GF-D8 (cell line): ENCODE measurements at regions not wholly inside any gene's neighbourhood (a gene's known extent, or its start where the extent isn't known, plus 50 kb on each side); places are given as distances from the start of the nearest gene placed in this dataset.

Experiments
- DNase-seq: peaks from one replicate; lab custom pipeline; 2025; lab: John Stamatoyannopoulos, UW

DNA sequence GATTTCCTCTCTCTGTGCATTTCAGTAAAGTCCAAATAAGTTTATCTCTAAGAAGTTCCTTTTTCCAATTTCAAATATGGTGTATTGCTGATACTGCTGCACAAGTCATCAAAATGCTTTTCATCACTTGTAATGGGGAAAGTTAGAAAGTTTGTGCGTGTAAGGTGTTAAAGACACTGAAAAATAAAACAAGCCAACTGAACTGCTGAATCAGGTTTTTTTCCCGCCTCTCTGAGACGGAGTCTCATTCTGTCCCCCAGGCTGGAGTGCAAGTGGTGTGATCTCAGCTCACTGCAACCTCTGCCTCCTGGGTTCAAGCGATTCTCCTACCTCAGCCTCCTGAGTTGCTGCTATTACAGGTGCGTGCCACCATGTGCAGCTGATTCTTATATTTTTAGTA, 400.9 kb downstream of the LRRC70 start:
- DNase-seq: no peak

DNA sequence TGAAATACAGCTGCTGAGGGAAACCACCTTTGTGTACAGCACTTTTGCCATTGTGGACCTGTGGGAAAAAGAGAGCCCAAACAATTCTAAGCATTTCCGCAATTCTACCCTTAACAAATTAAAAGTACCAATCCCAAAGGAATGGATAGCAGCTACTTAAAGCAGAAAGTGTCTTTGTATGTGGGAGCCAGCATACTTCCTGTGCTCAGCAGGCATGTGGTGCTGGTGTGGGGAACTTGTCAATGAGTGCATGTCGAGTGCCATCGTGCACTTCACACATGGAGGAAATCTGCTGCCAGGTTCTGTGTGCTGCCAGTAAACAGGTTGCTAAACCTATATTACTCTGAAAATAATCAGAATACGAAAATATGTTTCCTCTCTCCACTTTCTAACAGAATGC, 399.0 kb downstream of the LRRC70 start:
- DNase-seq: no peak

DNA sequence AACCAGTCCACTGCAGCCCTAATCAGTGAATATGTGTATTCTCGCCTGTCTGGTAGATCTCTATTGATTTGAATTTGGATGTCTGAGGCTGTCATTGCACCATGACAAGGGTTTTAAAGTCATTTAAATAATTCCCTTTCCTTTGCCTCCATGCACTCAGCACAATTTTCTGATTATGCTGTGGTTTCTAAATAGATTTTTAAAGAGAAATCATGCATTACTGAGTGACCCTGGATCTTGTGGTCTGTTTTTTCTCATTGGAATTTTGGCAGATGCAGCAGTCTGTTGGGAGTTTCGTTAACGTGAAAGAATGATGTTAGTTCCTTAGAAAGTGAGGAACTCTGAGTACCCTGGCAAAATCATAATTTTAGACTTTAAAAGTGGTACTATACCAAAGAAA, 396.0 kb downstream of the LRRC70 start:
- DNase-seq: no peak

DNA sequence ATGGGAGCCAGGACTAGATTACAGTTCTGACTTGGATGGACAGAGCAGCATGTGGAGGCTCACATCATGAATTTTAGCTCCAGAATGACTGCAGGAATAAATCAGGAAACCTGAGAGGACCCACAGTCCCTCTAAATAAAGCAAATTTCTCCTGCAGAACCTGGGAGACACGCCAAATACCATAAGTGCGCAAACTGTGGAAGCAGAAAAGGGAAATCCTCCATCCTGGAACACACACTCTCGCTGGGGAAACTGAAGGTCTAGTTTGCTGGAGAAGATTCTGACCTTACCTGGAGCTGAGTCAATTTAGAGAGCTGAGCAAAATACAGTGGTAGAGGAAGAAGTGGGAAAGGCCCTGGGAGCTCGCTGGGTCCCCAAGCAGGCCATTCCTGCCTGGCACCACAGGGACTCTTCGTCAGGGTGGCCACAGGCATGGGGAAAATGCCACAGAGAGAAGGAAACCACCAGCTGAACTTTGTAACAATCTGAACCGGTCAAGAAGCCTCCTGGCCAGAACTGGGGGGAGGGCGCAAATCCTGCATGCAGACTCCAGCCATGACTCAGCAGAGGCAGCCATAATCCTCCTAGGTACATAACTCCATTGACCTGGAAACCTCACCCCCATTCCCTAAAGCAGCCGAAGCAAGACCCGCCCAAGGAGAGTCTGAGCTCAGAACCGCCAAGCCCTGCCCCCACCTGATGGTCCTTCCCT, 390.9 kb downstream of the LRRC70 start:
- DNase-seq: no peak

DNA sequence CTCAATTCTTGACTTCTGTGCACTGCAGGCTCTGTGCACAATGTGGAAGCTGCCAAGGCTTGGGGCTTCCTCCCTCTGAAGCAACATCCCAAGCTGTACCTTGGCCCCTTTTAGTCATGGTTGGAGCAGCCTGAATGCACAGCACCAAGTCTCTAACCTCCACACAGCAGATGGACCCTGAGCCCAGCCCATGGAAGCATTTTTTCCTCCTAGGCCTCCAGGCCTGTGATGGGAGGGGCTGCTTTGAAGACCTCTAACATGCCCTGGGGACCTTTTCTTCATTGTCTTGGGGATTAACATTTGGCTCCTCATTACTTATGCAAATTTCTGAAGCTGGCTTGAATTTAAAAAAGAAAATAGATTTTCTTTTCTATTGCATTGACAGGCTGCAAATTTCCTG, 385.8 kb downstream of the LRRC70 start:
- DNase-seq: no peak

DNA sequence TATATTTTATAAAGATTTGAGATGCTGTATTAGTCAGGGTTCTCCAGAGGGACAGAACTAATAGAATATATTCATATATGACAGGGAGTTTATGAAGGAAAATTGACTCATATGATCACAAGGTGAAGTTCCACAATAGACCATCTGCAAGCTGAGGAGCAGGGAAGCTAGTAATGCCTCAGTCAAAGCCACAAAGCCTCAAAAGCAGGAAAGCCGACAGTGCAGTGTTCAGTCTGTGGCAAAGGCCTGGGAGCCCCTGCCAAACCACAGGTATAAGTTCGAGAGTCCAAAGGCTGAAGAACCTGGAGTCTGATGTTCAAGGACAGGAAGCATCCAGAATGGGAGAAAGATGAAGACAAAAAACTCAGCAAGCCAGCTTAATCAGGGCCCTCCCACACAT, 382.2 kb downstream of the LRRC70 start:
- DNase-seq: no peak

DNA sequence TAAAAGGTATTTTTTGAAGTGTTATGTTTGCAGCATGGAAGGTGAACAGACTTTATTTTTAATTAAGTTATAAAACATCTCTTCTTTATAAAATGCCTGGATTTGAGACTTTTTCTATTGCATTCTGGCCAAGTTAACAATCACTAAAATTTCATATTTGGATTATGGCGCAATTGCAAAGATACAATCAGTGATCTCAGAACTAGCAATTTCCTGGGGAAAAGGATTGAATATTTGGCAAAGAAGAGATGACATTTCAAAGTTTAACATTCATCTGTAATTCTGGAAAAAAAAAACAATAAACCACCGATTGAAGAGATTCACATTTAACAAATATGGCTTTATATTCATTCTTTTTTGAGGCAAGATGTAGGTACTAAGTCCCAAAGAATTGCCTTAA, 378.0 kb downstream of the LRRC70 start:
- no peak for DNase-seq

DNA sequence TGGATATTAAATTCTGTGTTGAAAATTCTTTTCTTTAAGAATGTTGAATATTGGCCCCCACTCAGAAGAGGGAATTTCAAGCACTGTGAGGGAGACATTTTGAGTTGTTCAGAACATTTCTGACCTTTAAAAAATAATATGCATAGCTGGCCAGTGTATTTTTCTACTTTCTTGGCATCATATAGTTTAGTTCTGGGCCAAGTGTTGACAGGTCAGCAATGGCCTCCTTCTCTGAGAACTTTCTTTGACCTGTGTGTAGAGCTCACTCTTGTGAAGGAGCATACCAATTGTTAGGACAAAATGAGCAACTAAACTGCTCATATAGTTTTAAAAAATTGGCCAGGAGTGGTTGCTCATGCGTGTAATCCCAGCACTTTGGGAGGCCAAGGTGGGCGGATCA, 376.0 kb downstream of the LRRC70 start:
- DNase-seq: no peak

DNA sequence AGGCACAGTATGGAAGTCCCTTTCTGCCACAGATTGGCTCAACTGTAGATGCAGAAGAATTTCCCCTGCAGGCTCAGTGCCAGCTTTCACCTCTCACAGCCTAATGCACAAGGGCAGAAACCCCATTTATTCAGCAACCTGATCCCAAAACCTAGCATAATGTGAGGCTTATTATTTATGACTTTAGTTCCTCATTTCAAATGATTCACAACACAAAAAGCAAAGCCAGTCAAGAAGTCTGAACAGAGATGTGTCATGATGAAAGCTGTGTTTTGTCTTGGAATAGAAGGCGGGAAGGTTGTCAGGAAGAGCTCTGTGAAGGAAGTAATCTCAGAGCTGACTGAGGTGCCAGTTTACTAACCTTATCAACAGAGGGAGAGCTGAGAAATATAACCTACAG, 369.7 kb downstream of the LRRC70 start:
- no peak for DNase-seq

DNA sequence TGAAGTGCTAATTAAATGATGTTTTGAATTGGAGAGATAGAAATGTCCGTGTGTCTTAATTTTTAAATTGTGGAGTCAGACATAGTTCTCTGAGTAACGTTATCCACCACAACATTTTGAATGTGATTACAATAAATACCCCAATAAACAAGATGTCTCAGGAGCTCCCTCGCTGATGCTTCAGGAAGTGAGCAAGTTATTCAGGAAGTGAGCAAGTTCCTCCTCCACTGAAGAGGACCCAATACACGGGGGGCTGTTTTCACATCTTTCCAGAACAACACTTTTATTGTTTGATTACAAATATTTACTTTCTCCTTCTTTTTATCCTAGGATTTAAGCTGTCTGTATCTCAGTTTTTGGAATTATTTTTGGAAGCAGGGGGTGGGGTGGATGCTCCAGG, 363.8 kb downstream of the LRRC70 start:
- no peak for DNase-seq

DNA sequence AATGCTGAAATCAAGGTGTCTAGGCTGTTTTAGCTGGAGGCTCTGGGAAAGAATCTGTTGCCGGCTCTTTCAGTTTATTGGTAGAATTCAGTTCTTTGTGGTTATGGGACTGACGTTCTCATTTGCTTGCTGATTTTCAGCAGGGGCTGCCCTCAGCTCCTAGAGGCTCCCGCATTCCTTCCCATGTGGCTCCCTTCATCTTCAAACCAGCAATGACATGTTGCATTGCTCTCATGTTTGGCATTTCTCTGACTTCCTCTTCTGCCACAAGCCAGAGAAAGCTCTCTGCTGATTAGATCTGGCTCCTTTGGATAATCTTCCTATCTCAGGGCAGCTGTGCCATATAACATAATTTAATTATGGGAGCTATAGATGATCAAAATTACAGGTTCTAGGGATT, 360.3 kb downstream of the LRRC70 start:
- no peak for DNase-seq

DNA sequence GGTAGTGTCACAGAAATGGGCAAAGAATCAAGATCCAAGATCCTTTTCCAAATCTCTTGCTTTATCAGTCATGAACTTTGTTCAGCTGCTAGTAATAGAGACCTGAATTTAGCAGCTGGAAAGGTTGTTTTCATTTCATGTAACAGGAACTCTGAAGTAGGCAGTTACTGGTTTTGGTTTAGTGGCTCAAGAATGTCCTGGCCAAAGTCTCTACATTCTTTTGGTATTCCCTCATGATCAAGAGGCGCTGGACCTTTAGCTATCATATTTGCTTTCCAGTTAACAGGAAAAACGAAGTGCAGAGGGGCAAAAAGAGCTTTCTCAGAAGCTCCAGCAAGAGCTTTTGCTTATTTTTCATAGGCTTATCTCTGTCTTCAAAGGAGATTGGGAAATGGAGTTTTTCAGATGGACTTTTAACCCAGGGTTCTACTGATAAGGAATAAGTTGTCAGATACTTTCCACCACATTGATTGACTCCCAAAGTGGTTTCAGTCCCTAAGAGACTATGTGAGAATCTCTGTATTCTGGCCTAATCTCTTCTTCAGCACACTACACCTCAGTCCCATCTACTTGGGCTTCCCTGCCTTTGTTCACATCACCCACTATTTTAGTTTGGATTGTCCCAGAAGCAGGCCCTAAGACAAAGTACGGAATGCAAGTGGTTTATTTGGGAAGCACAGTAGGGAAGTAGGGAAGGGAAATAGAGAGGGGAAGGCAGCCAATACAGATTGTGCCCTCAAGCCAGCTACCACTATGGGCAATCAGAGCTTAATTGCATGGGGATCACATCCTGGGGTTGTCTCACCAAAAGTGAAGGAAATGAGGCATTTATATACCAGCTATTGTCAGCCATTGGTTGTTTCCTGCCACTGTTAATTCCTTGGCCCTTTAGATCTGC, 359.3 kb downstream of the LRRC70 start:
- DNase-seq: no peak

DNA sequence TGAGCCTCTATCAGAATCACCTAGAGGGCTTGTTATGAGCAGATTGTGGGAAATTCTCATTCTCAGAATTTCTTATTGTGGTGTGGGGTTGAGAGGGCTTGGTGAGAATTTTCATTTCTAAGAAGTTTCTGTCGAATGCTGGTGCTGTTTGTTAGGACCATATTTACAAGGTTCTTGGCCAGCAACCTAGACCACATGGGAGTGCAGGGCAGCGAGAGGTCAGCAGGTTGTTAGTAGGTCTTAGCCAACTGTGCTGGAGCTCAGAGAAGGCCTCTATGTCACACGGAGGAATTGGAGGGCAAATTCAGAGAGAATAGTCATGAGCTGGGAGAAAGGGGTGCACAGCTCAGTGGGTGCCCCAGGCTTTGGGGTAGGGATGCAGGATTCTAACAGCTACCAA, 357.0 kb downstream of the LRRC70 start:
- DNase-seq: no peak

DNA sequence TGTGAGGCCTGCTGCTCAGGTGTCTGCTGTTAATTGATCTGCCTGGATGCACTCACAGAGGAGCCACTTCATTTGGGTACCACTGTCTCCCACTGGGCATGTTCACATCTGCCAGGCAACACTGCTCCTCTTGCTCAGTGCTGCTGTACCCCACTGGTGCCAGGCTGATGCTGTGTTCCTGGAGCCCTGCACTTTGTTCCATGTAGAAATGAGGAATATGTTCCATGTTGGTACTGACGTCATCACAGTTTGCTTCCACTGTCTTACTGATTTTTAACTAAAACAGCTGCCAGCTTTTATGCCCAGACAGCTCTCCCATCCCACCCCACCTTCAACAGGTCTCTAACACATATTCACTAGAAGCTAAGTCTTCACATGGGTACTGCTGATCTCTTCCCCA, 355.7 kb downstream of the LRRC70 start:
- DNase-seq: no peak

DNA sequence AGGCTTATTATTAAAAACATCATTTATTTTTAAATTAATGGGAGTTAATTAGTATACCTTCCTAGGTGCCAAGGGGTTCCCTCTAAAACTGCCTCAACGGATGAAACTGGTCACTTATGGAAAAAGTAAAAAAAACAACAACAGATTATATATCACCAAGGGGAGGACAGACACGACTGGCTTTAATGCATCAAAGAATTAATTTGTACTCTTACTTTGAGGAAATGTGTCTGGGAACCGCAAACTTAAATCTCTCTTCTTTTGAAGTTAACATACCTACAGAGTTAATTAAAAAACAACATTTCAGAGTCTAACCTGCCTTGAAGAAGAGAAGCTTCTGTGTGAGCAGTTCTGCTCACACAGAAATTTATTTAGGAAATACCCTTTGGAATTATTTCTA, 354.6 kb downstream of the LRRC70 start:
- no peak for DNase-seq

DNA sequence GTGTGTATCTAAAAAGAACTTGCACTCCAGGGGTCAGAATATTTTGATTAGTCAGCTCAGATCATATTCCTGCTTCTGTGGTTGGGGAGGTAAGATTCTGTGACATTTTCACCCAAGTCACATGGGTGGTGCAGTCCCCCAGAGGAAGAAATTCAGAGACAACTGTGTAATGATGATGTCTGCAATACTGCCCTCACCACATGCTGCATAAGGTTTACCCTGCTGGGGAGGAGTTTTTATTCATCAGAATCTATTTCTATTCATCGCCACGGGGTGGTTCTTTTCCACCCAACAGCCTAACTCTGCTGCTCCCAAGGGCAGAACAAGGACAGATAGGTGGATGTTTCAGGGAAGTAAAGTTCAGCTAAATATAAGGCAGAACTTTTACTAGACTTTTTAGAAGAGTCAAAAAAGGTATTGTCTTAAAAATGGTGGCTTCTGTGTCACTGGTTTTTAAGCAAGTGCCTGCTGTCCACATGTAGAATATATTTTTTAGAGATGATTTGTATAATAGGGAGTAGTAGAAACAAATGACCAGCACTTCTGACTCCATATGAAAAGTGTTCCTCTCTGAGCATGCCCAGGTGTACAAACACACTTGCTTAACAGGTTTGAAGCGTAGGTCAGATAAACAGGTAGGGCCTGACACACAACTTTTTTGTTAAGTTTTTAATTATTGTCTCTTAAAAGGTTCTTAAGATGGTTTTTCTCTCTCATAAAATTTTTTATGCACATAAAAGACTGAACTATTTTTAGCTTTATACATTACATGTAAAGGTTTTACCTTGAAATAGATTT, 352.7 kb downstream of the LRRC70 start:
- DNase-seq: no peak

DNA sequence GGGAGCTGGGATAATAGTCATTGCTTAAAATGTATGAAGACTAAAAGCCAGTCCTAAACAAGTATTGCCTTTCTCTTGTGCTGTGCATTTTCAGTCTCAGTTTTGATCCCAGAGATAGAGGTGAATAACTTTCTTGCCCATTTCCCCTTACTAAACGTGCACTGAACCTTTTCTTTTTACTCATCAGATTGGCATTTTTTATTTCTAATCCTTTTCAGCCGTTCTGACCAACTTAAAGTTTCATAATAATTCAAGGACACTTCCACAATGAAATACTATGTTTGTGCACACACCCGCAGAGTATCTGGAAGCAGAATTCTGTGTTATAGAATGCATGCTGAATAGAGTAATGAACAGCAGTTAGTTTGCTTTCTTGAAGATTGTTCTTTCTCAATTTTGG, 343.6 kb downstream of the LRRC70 start:
- no peak for DNase-seq

DNA sequence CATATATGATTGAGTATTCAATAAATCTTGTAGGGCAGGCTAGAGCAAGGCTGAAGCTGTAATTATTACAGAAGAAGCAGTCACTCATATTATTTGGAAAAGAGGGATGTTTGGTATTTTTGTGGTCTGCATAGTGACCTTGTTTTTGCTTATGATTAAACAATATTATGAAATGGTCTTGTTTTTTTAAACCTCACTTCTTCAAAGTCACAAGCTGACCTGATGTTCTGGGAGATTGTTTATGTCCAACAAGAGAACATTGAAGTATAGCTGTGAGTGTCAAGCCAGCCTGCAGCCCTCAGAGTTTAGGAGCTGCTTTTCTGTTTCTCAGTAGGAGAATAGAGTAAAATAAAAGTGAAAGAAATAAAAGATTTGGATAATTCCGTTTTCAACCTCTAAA, 342.2 kb downstream of the LRRC70 start:
- DNase-seq: no peak

DNA sequence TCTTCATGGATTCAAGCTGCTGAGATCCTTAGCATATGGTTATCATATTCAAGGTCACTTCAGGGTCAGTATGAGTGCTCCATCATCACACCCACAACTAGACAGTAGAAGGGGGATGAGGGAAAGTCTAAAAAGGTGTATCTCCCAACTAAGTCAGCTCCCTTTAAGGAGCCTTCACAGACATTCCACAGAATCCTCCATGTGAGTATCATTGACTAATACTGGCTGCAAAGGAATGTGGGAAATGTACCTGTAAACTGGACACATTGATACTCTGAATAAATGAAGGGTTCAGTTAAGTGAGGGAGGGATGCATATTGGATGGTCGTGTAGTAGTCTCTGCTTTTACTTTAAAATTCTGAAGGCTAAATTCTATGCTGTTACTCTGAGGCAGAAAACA, 330.7 kb downstream of the LRRC70 start:
- no peak for DNase-seq

DNA sequence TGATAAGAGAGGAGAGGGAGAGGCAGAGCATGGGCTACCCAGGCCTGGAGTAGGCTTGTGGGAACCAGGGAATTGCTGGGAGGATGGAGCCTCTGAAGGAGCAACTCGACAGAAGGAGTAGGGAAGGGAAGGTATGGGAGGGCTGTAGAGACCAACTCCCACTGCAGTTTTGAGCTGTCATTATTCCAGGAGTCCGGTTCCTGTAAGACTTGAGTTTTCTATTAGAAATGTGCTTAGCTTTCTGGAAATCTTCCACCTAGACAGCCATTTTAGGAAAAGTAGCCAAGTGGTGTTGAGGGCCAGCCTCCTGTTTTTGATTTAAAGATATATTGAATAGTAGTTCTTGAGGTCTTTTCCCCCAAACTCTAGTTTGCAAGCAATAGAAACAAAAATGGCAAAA, 323.5 kb downstream of the LRRC70 start:
- DNase-seq: no peak

DNA sequence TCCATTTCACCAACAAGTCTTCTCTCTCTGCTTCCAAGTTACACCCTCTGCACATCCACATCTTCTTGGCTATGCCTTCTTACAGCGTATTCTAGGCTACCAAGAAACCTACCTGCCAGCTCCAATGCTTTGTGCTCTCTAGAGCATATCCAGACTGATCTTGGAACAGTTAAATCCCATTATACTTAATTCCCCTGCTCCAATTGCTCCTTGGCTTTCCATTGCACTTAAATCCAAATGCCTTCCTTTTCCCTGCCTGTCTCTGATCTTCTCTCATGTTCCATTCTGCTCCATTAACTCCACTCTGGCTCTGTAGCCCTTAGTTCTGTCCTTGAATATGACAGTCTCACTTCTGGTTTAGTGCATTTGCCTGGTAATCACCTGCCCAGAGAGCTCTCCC, 322.4 kb downstream of the LRRC70 start:
- DNase-seq: no peak

DNA sequence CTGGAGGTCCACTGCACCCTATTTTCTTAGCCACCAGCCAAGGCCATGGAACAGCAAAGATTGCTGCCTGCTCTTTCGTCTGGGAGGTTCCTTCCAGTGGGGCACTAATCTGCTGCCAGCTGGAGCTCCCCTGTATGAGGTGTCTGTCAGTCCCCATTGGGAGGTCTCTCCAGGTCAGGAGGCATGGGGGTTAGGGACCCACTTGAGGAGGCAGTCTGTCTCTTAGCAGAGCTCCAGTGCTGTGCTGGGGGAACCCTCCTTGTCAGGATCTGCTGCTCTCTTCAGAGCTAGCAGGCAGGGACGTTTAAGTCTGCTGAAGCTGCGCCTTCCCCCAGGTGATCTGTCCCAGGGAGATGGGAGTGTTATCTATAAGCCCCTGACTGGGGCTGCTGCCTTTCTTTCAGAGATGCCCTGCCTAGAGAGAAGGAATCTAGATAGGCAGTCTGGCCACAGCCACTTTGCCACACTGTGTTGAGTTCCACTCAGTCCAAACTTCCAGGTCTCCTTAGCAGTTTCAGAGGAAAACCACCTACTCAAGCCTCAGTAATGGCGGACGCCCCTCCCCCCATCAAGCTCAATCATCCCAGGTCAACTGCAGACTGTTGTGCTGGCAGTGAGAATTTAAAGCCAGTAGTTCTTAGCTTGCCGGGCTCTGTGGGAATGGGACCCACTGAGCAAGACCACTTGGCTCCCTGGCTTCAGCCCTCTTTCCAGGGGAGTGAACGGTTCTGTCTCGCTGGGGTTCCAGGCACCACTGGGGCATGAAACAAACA, 317.7 kb downstream of the LRRC70 start:
- DNase-seq: no peak
